ENCODE measurements at regions not wholly inside any gene's neighbourhood (a gene's known extent, or its start where the extent isn't known, plus 50 kb on each side); places are given as distances from the start of the nearest gene placed in this dataset.

- TF ChIP-seq TEAD4 (IDR thresholded peaks at IDR 0.05) (no peak), EP300 (IDR thresholded peaks at IDR 0.05; ENCODE audit: borderline replicate concordance) (no peak), MAX (IDR thresholded peaks at IDR 0.05) (no peak), ZBTB7A (IDR thresholded peaks at IDR 0.05; ENCODE audit: low read depth) (no peak), REST (IDR thresholded peaks at IDR 0.05; ENCODE audit: low read depth) (no peak), CEBPB (IDR thresholded peaks at IDR 0.05) (no peak), TAF1 (IDR thresholded peaks at IDR 0.05; ENCODE audit: low read depth) (no peak), NFIC (IDR thresholded peaks at IDR 0.05) (no peak), TCF12 (IDR thresholded peaks at IDR 0.05; ENCODE audit: low read depth) (no peak), YY1 (IDR thresholded peaks at IDR 0.05; ENCODE audit: low read depth) (no peak), FOXM1 (IDR thresholded peaks at IDR 0.05; ENCODE audit: borderline replicate concordance, low read depth) (no peak), CREB1 (IDR thresholded peaks at IDR 0.05; ENCODE audit: low read depth) (no peak)
Measured at GRCh38 chr7:91346426-91346825, 82.2 kb downstream of the FZD1 start.

- no peak for TF ChIP-seq TEAD4 (IDR thresholded peaks at IDR 0.05)
- TF ChIP-seq TAF1 (IDR thresholded peaks at IDR 0.05; ENCODE audit: low read depth): no peak
Measured at GRCh38 chr7:91347290-91347689, 83.1 kb downstream of the FZD1 start.

- TF ChIP-seq TAF1 (IDR thresholded peaks at IDR 0.05; ENCODE audit: low read depth): no peak
- no peak for TF ChIP-seq CREB1 (IDR thresholded peaks at IDR 0.05; ENCODE audit: low read depth)
Measured at GRCh38 chr7:91348711-91349110, 84.5 kb downstream of the FZD1 start.

GRCh38 chr7:91351374-91351773 lies 87.1 kb downstream of the FZD1 start:
- no peak for TF ChIP-seq ZBTB7A (IDR thresholded peaks at IDR 0.05; ENCODE audit: low read depth)
- TF ChIP-seq RAD21 (IDR thresholded peaks at IDR 0.05; ENCODE audit: low read depth): no peak
- no peak for TF ChIP-seq CEBPB (IDR thresholded peaks at IDR 0.05)
- no peak for TF ChIP-seq YY1 (IDR thresholded peaks at IDR 0.05; ENCODE audit: low read depth)
- TF ChIP-seq EP300 (IDR thresholded peaks at IDR 0.05; ENCODE audit: borderline replicate concordance): no peak
- no peak for TF ChIP-seq REST (IDR thresholded peaks at IDR 0.05; ENCODE audit: low read depth)
- no peak for TF ChIP-seq CREB1 (IDR thresholded peaks at IDR 0.05; ENCODE audit: low read depth)
- no peak for TF ChIP-seq FOXM1 (IDR thresholded peaks at IDR 0.05; ENCODE audit: borderline replicate concordance, low read depth)
- TF ChIP-seq NFIC (IDR thresholded peaks at IDR 0.05): no peak
- no peak for TF ChIP-seq EGR1 (IDR thresholded peaks at IDR 0.05)
- TF ChIP-seq USF1 (IDR thresholded peaks at IDR 0.05): no peak
- TF ChIP-seq TEAD4 (IDR thresholded peaks at IDR 0.05): no peak
- TF ChIP-seq TCF12 (IDR thresholded peaks at IDR 0.05; ENCODE audit: low read depth): no peak
- TF ChIP-seq MAX (IDR thresholded peaks at IDR 0.05): no peak
- no peak for TF ChIP-seq TAF1 (IDR thresholded peaks at IDR 0.05; ENCODE audit: low read depth)

GRCh38 chr7:91352091-91352490 lies 87.9 kb downstream of the FZD1 start:
- TF ChIP-seq USF1 (IDR thresholded peaks at IDR 0.05) (no peak), TEAD4 (IDR thresholded peaks at IDR 0.05) (no peak), ZBTB7A (IDR thresholded peaks at IDR 0.05; ENCODE audit: low read depth) (no peak), TCF12 (IDR thresholded peaks at IDR 0.05; ENCODE audit: low read depth) (no peak), CEBPB (IDR thresholded peaks at IDR 0.05) (no peak), RAD21 (IDR thresholded peaks at IDR 0.05; ENCODE audit: low read depth) (no peak), CREB1 (IDR thresholded peaks at IDR 0.05; ENCODE audit: low read depth) (no peak), EGR1 (IDR thresholded peaks at IDR 0.05) (no peak), REST (IDR thresholded peaks at IDR 0.05; ENCODE audit: low read depth) (no peak), FOXM1 (IDR thresholded peaks at IDR 0.05; ENCODE audit: borderline replicate concordance, low read depth) (no peak), MAX (IDR thresholded peaks at IDR 0.05) (no peak), YY1 (IDR thresholded peaks at IDR 0.05; ENCODE audit: low read depth) (no peak), NFIC (IDR thresholded peaks at IDR 0.05) (no peak), TAF1 (IDR thresholded peaks at IDR 0.05; ENCODE audit: low read depth) (no peak)

Measured in Ishikawa (cell line).